A204.1 (cell line): ENCODE measurements at regions not wholly inside any gene's neighbourhood (a gene's known extent, or its start where the extent isn't known, plus 50 kb on each side); places are given as distances from the start of the nearest gene placed in this dataset.

Experiments used
- FAIRE-seq: peaks from 2 replicates; lab custom pipeline; 2012; peaks lifted over from hg19 to GRCh38; lab: Jason Lieb, UNC

- FAIRE-seq, result no peak
These were observed 71.2 kb upstream of the TMEM164 start for GRCh38 chrX:109931677-109932076.

DNA sequence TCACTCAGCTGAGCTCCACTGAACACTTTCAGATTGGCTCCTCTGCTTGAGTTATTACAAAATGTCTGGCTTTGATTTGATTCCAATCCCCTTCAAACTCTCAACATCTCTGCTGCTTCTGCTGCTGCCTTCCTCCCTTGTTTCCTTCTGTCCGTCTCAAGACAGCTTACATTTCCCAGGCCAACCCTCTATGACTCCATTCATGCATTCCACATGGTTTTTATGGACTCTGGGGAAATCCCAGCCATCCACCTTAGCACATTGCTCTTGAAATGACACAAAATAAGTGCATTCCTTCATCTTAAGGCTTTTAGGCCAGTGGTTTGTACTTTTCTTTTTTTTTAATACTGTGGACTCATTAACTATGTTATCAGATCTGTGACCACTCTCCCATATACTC is 68.5 kb upstream of the TMEM164 start:
- FAIRE-seq, result no peak

DNA sequence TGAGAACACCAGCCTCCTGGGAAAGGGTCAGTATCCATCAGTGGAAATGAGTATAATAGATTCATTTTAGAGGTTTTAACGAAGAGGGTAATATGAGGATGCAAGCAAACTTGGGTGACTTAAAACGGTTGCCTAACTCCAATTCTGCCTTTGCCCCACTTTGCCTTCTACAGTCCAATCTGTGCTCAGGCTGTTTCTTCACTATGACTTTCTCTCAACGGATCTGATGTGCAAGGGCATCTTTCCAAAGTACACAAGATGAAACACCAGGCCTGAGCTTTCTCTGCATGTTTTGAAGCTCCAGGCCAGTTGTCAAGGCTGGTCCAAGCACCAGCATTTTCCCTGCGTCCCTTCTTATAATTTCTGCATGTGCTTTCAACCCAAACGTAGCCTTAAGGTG is 68.0 kb upstream of the TMEM164 start:
- no peak for FAIRE-seq

DNA sequence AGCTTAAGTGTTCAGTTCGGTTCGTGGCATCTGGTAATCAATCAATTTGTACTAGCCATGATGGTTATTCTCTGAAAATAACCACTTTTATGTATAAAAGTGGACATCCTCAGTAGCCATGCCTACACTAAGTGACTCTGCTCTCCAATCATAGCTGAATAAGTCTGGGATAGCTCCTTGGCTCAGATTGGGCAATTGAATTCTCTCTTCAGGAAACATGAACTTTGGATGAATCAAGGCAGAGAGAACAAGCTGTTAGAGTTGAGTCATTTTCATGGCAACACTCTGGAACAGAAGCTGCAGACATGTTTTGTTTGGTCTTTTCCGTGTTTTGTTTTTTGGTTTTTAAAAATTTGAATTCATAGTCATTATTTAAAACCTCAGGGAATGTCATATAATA is 66.8 kb upstream of the TMEM164 start:
- no peak for FAIRE-seq

GRCh38 chrX:109936598-109936997 is 66.3 kb upstream of the TMEM164 start:
- no peak for FAIRE-seq

GRCh38 chrX:109939498-109939897 is 63.4 kb upstream of the TMEM164 start:
- FAIRE-seq, result no peak

DNA sequence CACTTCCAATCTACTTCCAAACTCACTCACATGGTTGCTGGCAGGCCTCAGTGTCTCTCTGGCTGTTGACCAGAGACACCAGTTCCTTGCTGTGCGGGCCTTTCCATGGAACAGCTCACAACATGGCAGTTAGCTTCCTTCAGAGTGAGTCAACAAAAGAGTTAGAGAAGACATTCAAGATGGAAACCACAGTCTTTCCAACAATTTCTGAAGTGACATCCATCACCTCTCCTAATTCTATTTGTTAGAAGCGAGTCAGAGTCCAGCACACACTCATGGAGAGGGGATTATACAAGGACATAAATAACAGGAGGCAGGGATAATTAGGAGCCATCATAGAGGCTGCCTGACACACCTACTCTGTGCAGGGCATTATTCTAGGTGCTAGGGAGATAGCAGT is 62.5 kb upstream of the TMEM164 start:
- no peak for FAIRE-seq

DNA sequence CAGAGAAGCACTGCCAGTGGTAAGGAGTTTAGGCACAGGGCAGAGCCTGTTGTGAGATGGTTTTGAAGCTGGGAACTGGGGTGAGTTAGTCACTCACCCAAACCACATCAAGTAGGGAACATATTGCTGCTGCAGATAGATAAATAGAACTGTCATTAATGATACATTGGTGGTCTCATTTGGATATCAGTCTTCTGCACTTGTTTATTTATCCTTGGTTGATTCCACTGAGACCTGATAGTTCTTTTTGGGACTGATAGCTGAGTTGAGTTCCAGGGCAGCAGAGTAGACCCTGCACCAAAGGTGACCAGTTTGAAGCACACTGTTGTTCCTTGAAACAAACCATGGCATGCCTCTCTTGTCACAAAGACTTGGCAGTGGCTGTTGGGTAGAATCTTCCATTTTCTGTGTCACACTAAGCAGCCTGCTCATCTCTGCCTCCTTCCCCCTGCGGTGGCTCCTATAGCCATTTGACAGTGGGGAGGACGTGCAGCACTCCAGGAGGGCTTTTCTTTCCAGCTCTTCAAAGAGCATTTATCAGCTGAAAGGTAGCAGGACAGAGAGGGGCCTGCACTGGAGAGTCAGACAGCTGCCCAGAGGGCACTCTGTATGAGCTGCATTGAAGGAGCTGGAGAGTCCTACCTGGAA is 59.7 kb upstream of the TMEM164 start:
- no peak for FAIRE-seq

DNA sequence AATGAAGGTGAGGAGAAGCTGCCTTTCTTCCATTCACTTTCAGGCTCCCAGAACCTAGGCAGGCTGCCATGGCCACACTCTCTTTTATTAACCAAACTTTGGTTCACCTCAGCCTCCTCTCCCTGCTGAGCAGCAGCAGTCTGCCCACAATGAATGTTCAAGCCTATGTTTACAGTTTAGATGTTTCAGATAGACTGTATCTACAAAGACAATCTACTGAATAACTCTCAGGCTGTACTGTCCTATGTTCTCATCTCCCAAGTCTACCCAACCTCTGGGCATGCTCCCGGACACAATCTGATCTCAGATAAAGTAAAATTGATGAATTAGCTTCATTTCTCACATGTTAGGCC is 59.2 kb upstream of the TMEM164 start:
- no peak for FAIRE-seq

GRCh38 chrX:109952050-109952449 is 50.9 kb upstream of the TMEM164 start:
- no peak for FAIRE-seq

- no peak for FAIRE-seq
These were observed 49.7 kb upstream of the TMEM164 start for GRCh38 chrX:109952985-109953905.
